Immature natural killer cell (primary cell): ENCODE measurements at regions not wholly inside any gene's neighbourhood (a gene's known extent, or its start where the extent isn't known, plus 50 kb on each side); places are given as distances from the start of the nearest gene placed in this dataset.

ENCODE experiments used
- DNase-seq, 3 donors: peaks; one replicate each; pipeline ENCODE4 v3.0.0; 2022; ENCODE audit warnings: mixed read lengths in 1 of 3
- H3K27ac Mint-ChIP-seq, 6 donors: one replicate each; pipeline ENCODE4 v1.8.0; 2020; ENCODE audit warnings: mixed read lengths in 6 of 6, mild to moderate bottlenecking in 5 of 6, inconsistent platforms in 4 of 6, moderate library complexity in 3 of 6
- H3K27me3 Mint-ChIP-seq, 3 donors: one replicate each; pipeline ENCODE4 v1.8.0; 2020 to 2021; ENCODE audit warnings: low read depth in 3 of 3, mild to moderate bottlenecking in 3 of 3, mixed read lengths in 3 of 3, moderate library complexity in 3 of 3, inconsistent platforms in 1 of 3
- H3K36me3 Mint-ChIP-seq, 3 donors: one replicate each; pipeline ENCODE4 v1.8.0; 2020; ENCODE audit warnings: mixed read lengths in 3 of 3, inconsistent platforms in 2 of 3, mild to moderate bottlenecking in 2 of 3
- H3K4me1 Mint-ChIP-seq, 2 donors: one replicate each; pipeline ENCODE4 v1.8.0; 2020; ENCODE audit warnings: inconsistent platforms in 2 of 2, mild to moderate bottlenecking in 2 of 2, mixed read lengths in 2 of 2, moderate library complexity in 1 of 2
- H3K4me3 Mint-ChIP-seq, 5 donors: one replicate each; pipeline ENCODE4 v1.8.0; 2020; ENCODE audit warnings: mild to moderate bottlenecking in 5 of 5, mixed read lengths in 5 of 5, inconsistent platforms in 3 of 5, moderate library complexity in 3 of 5
- H3K9me3 Mint-ChIP-seq, 6 donors: one replicate each; pipeline ENCODE4 v1.8.0; 2020; ENCODE audit warnings: mild to moderate bottlenecking in 6 of 6, mixed read lengths in 6 of 6, inconsistent platforms in 4 of 6, moderate library complexity in 3 of 6

DNA sequence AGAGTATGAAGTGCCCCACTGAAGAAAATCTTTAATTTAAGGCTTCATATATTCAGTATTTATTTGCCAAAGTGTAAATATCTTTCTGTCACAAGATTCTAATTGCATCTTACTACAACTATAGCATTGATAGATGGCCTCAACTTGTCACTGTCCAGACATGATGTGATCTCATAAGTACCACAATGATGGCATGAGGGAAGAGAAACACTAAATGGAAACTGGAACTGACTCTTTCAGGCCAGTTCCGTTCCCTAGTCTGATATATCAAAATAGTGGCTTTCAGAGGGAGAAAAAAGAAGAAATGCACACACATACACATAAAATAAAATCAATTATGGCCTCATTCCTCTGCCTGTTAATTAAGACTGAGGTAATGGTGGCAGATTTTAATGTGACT is 615.7 kb downstream of the TBL1XR1 start:
- H3K36me3 Mint-ChIP-seq = no peaks in the 10 kb centered on the region
- no peak overlapping the region for H3K27ac Mint-ChIP-seq
- H3K27me3 Mint-ChIP-seq = no peaks in the 10 kb centered on the region
- DNase-seq = no peak
- peaks cover 0 to 16% (median 10%) of the 10 kb centered on the region in 6 donors for H3K9me3 Mint-ChIP-seq
- no peak overlapping the region for H3K4me3 Mint-ChIP-seq
- no peaks in the 10 kb centered on the region for H3K4me1 Mint-ChIP-seq

DNA sequence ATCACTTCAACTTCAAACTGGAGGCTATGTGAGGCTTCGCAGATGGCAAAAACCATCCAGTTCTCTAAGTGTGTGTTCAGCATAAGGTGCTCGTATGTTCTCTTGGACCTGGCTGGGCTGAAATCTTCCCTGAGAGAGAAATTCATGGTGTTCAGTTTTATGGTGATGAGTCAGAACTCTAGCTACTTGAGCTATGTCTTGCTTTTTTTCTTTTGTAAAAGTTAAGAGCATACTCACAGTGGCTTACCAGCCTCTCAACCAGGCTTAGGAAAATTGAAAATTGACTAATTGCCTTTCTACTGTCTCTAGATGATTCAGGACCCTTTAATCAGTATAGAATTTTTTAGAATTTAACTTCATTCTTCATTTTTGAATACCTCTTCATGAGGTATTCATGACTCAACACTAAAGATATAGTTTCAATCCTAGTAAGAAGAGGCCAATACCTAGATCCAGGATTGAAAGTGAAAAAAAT is 617.5 kb downstream of the TBL1XR1 start:
- H3K9me3 Mint-ChIP-seq = peaks cover 4 to 19% (median 10%) of the 10 kb centered on the region in 6 donors
- no peaks in the 10 kb centered on the region for H3K36me3 Mint-ChIP-seq
- no peaks in the 10 kb centered on the region for H3K27me3 Mint-ChIP-seq
- DNase-seq = no peak
- H3K27ac Mint-ChIP-seq = no peak overlapping the region
- H3K4me1 Mint-ChIP-seq = no peaks in the 10 kb centered on the region
- H3K4me3 Mint-ChIP-seq = no peak overlapping the region

GRCh38 chr3:176578316-176578715 is 619.0 kb downstream of the TBL1XR1 start:
- Mint-ChIP-seq H3K36me3 (no peaks in the 10 kb centered on the region), H3K27me3 (no peaks in the 10 kb centered on the region), H3K4me3 (no peak overlapping the region), H3K4me1 (no peaks in the 10 kb centered on the region), H3K27ac (no peak overlapping the region), H3K9me3 (peaks cover 4 to 19% (median 10%) of the 10 kb centered on the region in 6 donors)
- DNase-seq = no peak

DNA sequence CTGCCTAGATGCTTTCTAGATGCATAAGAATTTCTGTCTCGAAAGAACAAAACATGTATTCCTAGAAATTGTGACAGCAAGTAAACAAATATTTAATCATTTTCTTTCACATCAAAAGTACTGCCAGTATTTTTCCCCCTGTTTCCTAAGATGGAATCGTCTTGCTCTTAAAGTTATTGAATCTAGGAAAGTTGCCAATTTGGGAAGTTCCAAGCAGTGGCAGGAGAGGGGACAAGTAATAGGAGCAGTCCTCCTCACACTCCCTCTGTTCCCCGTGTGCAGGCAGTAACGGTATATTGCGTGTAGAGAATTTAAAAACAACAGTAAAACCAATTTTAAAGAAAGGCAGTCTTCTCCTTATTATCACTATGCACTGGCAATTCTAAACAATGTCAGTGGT is 619.8 kb downstream of the TBL1XR1 start:
- Mint-ChIP-seq H3K27me3 (no peaks in the 10 kb centered on the region), H3K9me3 (peaks cover 4 to 19% (median 9%) of the 10 kb centered on the region in 6 donors), H3K27ac (no peak overlapping the region), H3K4me3 (no peak overlapping the region), H3K36me3 (no peaks in the 10 kb centered on the region), H3K4me1 (no peaks in the 10 kb centered on the region)
- DNase-seq = no peak

DNA sequence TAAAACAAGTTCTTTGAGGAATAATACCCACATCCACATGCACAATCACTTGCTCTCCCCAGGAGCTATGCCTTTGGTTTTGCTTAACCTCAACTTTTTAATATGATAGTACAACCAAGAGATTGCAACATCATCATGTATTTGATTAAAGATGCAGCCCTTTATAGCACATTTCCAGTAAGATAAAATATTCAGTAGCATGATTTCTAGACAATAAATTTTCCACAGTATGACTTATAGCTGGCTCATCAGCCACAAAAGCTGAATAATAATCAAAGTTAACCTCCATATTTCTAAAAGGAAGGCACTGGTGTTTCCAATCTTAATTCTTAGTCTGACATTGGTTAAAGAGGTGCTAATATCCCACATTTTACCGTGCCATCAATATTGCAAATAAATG is 622.5 kb downstream of the TBL1XR1 start:
- DNase-seq = no peak
- no peak overlapping the region for H3K27ac Mint-ChIP-seq
- H3K9me3 Mint-ChIP-seq = peaks cover 0 to 25% (median 10%) of the 10 kb centered on the region in 6 donors
- no peaks in the 10 kb centered on the region for H3K4me1 Mint-ChIP-seq
- H3K4me3 Mint-ChIP-seq = no peak overlapping the region
- H3K27me3 Mint-ChIP-seq = no peaks in the 10 kb centered on the region
- no peaks in the 10 kb centered on the region for H3K36me3 Mint-ChIP-seq

DNA sequence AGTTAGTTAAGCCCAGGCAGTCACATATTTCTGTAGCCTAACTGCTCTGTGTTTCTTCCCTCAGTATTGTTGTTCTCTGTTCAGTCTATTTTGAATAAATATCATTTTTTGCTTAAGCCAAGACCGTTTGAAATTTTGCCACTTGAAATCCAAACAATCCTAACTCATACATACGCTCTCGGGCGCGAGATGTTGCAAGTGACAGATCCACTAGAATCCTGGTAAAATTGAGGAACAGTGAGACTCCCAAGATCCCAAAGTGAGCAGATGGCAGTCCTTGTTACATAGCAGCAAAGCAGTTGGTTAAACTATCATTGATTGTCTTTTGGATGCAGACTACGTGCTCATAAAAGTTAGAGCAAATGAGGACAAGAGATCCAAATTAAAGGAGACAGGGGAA is 625.4 kb downstream of the TBL1XR1 start:
- Mint-ChIP-seq H3K36me3 (no peaks in the 10 kb centered on the region), H3K27ac (no peak overlapping the region), H3K4me3 (no peak overlapping the region), H3K9me3 (peaks cover 2 to 27% (median 8%) of the 10 kb centered on the region in 6 donors), H3K27me3 (no peaks in the 10 kb centered on the region), H3K4me1 (no peaks in the 10 kb centered on the region)
- no peak for DNase-seq

- no peaks in the 10 kb centered on the region for H3K4me1 Mint-ChIP-seq
- no peak overlapping the region for H3K4me3 Mint-ChIP-seq
- H3K9me3 Mint-ChIP-seq = peaks cover 2 to 24% (median 8%) of the 10 kb centered on the region in 6 donors
- no peak overlapping the region for H3K27ac Mint-ChIP-seq
- no peaks in the 10 kb centered on the region for H3K36me3 Mint-ChIP-seq
- DNase-seq = no peak
- H3K27me3 Mint-ChIP-seq = no peaks in the 10 kb centered on the region
These were observed 626.3 kb downstream of the TBL1XR1 start for GRCh38 chr3:176570992-176571391.

GRCh38 chr3:176568189-176568588 is 629.1 kb downstream of the TBL1XR1 start:
- Mint-ChIP-seq H3K4me3 (no peak overlapping the region), H3K27me3 (no peaks in the 10 kb centered on the region), H3K27ac (no peak overlapping the region), H3K9me3 (peaks cover 6 to 34% (median 8%) of the 10 kb centered on the region in 6 donors), H3K4me1 (no peaks in the 10 kb centered on the region), H3K36me3 (no peaks in the 10 kb centered on the region)
- DNase-seq = no peak

DNA sequence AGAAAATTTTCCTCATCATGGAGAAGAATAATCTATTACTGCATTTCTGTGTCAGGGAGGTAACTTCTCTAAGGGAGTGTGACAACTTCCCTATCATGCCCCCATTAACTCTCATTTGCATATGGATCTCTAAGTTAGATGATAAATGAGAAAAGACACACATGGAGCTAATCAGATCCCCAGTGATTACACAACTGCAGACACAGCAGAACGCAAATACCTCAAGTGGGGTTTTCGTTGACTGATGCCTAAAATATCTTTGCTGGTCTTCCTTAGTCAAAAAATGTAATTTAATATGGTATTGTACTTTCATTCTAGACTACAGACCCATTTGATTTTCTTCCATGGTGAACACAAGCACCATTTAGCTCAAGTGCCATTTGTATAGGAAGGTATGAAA is 630.5 kb downstream of the TBL1XR1 start:
- no peak for DNase-seq
- H3K4me3 Mint-ChIP-seq = no peak overlapping the region
- no peaks in the 10 kb centered on the region for H3K4me1 Mint-ChIP-seq
- H3K9me3 Mint-ChIP-seq = peaks cover 8 to 30% (median 9%) of the 10 kb centered on the region in 6 donors
- no peaks in the 10 kb centered on the region for H3K36me3 Mint-ChIP-seq
- no peak overlapping the region for H3K27ac Mint-ChIP-seq
- no peaks in the 10 kb centered on the region for H3K27me3 Mint-ChIP-seq

GRCh38 chr3:176562331-176562730 is 635.0 kb downstream of the TBL1XR1 start:
- Mint-ChIP-seq H3K27me3 (no peaks in the 10 kb centered on the region), H3K9me3 (peaks cover 3 to 35% (median 12%) of the 10 kb centered on the region in 6 donors), H3K4me3 (no peak overlapping the region), H3K27ac (no peak overlapping the region), H3K4me1 (no peaks in the 10 kb centered on the region), H3K36me3 (no peaks in the 10 kb centered on the region)
- DNase-seq = no peak

- Mint-ChIP-seq H3K36me3 (no peaks in the 10 kb centered on the region), H3K9me3 (peaks cover 3 to 35% (median 12%) of the 10 kb centered on the region in 6 donors), H3K4me3 (no peak overlapping the region), H3K27ac (no peak overlapping the region), H3K4me1 (no peaks in the 10 kb centered on the region), H3K27me3 (no peaks in the 10 kb centered on the region)
- no peak for DNase-seq
These were observed 635.5 kb downstream of the TBL1XR1 start for GRCh38 chr3:176561826-176562225.

DNA sequence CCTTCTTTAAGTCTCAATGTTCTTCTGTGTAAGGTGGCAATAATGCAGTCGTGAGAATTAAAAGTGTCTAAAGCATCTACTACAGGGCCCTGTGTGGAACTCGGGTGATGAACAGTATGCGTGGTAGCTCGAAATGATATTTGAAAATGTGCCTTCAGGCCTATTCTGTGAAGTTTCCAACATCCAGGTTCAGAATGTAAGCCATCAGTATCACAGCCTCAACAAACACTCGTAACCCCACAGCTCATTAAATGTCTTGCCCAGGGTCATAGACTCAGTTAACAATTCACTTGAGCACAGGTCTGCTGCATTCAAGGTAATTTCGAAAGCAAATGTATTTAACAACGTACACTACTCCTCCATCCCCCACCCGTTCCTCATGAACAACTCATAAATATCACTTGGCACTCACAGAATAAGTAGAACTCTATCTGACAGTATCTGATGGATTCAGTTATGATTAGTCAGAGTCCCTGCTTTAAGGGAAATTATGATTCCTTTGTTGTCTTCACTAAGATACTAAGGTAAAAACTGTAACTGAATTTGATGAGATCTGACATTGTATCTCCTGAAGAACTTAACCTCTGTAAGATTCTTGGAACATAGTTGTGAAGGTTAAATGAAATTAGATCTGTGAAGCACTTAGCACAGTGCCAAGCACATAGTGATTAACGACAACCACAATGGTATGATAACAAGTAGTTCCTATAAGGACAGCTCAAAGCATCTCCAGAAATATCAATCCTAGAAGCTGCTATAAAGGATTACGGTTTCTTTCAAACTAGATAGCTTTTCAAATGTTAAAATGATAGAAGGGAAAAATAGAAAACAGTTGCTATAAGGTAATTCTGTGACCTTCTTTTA is 642.3 kb downstream of the TBL1XR1 start:
- no peak for DNase-seq
- Mint-ChIP-seq H3K36me3 (no peaks in the 10 kb centered on the region), H3K27ac (no peak overlapping the region), H3K9me3 (peaks cover 2 to 17% (median 6%) of the 10 kb centered on the region in 6 donors), H3K4me1 (no peaks in the 10 kb centered on the region), H3K4me3 (no peak overlapping the region), H3K27me3 (no peaks in the 10 kb centered on the region)

GRCh38 chr3:176554264-176554663 is 643.0 kb downstream of the TBL1XR1 start:
- no peaks in the 10 kb centered on the region for H3K27me3 Mint-ChIP-seq
- no peak overlapping the region for H3K27ac Mint-ChIP-seq
- H3K9me3 Mint-ChIP-seq = peaks cover 2 to 17% (median 6%) of the 10 kb centered on the region in 6 donors
- H3K4me3 Mint-ChIP-seq = no peak overlapping the region
- no peak for DNase-seq
- no peaks in the 10 kb centered on the region for H3K36me3 Mint-ChIP-seq
- H3K4me1 Mint-ChIP-seq = no peaks in the 10 kb centered on the region

DNA sequence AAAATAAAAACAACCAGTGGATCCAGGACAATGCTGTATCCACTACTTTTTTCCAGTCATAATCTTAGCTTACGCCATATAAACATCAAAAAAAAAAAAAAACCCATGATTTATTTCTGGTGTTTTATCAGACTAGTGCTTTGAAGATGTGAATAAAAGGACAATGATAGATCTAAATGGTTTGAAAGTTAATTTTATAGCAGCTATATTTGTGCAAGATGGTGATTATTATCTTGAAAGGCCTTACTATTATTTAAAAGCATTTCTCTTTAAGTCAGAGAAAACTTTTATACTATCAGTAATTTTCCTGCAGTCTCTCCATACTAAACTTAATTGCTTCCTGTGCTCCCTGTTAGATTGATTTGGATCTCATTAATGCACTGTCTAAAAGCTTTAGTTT is 670.3 kb downstream of the TBL1XR1 start:
- no peak overlapping the region for H3K4me3 Mint-ChIP-seq
- H3K9me3 Mint-ChIP-seq = peaks cover 0 to 23% (median 7%) of the 10 kb centered on the region in 6 donors
- DNase-seq = no peak
- H3K36me3 Mint-ChIP-seq = no peaks in the 10 kb centered on the region
- H3K4me1 Mint-ChIP-seq = no peaks in the 10 kb centered on the region
- H3K27ac Mint-ChIP-seq = no peak overlapping the region
- H3K27me3 Mint-ChIP-seq = peaks cover 0 to 2% (median 0%) of the 10 kb centered on the region in 3 donors

DNA sequence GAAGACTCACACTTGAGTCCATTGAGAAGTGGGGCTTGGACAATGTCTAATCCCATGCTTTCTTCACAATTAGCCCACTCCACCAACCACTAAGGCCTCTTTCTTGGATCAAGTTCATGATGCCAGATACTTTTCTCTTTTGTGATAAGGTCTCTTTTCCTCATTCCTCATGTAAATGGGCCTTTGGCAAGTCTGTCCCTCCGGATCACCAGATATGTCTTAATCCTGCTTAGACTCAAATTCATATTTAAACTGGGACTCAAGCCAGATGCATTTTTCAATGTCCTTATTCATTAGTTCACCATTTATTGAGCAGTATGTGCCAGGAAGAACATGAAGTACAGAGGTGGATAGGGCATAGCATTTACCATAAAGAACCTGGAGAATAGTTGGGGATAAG is 671.1 kb downstream of the TBL1XR1 start:
- H3K9me3 Mint-ChIP-seq = peaks cover 0 to 29% (median 7%) of the 10 kb centered on the region in 6 donors
- H3K4me3 Mint-ChIP-seq = no peak overlapping the region
- no peak for DNase-seq
- H3K27me3 Mint-ChIP-seq = no peaks in the 10 kb centered on the region
- no peak overlapping the region for H3K27ac Mint-ChIP-seq
- no peaks in the 10 kb centered on the region for H3K36me3 Mint-ChIP-seq
- H3K4me1 Mint-ChIP-seq = no peaks in the 10 kb centered on the region
